Right lobe of liver (tissue), 6 donors: ENCODE measurements at regions not wholly inside any gene's neighbourhood (a gene's known extent, or its start where the extent isn't known, plus 50 kb on each side); places are given as distances from the start of the nearest gene placed in this dataset.

Experiments
- ATAC-seq, 4 donors: fragments of 200-7000 bp; cut with Tn5 transposase; one replicate each; pipeline ENCODE4 v1.9.1; 2020; ENCODE audit warnings: mild to moderate bottlenecking in 4 of 4, moderate library complexity in 4 of 4
- DNase-seq, 3 donors: peaks; one replicate each; pipeline ENCODE4 v3.0.0-alpha.2; 2020
- H3K27ac ChIP-seq, 3 donors: fragments of 200-600 bp; one replicate each; pipeline ENCODE4 v1.8.0; 2022
- H3K27me3 ChIP-seq, 2 donors: fragments of 200-600 bp; one replicate each; pipeline ENCODE4 v1.8.0; 2022
- H3K36me3 ChIP-seq, 4 donors: fragments of 200-600 bp; sonication (generic) in 1 of 4; one replicate each; pipeline versions ENCODE4 v1.5.1 to v1.8.0; 2017 to 2022; ENCODE audit warnings: control low read depth in 1 of 4
- H3K4me1 ChIP-seq, 4 donors: fragments of 200-600 bp; sonication (generic) in 1 of 4; one replicate each; pipeline versions ENCODE4 v1.5.1 to v1.8.0; 2017 to 2022; ENCODE audit warnings: control low read depth in 1 of 4
- H3K4me3 ChIP-seq, 3 donors: fragments of 200-600 bp; one replicate each; pipeline ENCODE4 v1.8.0; 2022
- H3K9me3 ChIP-seq, 4 donors: fragments of 200-600 bp; sonication (generic) in 1 of 4; one replicate each; pipeline versions ENCODE4 v1.5.1 to v1.8.0; 2017 to 2022; ENCODE audit warnings: control low read depth in 1 of 4
- CTCF ChIP-seq, 4 donors: fragments of 200-600 bp in 3 of 4; fragments of 450-650 bp in 1 of 4; IDR thresholded peaks; one replicate each; pipeline versions ENCODE4 v1.5.1 to v1.8.0; 2016 to 2022; ENCODE audit warnings: antibody characterized with exemption in 4 of 4, mild to moderate bottlenecking in 2 of 4
- POLR2A ChIP-seq: fragments of 450-650 bp; IDR thresholded peaks from one replicate; pipeline ENCODE4 v1.6.1; 2017; ENCODE audit warnings: antibody characterized with exemption, mild to moderate bottlenecking
- WGBS: methylation state at CpG from one replicate; pipeline ENCODE4 v1.1.6; 2018; ENCODE audit warnings: low coverage, low lambda C conversion rate; ENCODE audit not compliant: insufficient coverage; ENCODE audit errors: missing lambda C conversion rate; 5-methylcytosine and 5-hydroxymethylcytosine counted together
- intact Hi-C, 2 donors: fragments of 100-400 bp; cut with DNase I; formaldehyde crosslinking; loops; one replicate each; pipeline versions ENCODE4 v1.11.2 to v1.14.1; 2022
- donor health status: DM: no; HTN: yes; CAD: no.
- donor health status: DM: no; HTN: no; CAD: no.
- donor health status: DM: no; HTN: no; CAD: no.
- donor health status: DM: no; HTN: yes; CAD: no.
- donor health status: DM: no; HTN: yes; CAD: no.

GRCh38 chr4:98778206-98778605, 119.8 kb upstream of the TSPAN5 start:
- no peaks in the 10 kb centered on the region for H3K36me3 ChIP-seq
- DNase-seq (peak in 1 of 3 donors; percentile 54), ATAC-seq (peak; percentile 97 to 99 (median 98))
- H3K4me1 ChIP-seq = peaks cover 0 to 12% (median 0%) of the 10 kb centered on the region in 4 donors
- H3K4me3 ChIP-seq = no peak overlapping the region
- TF ChIP-seq POLR2A = no peak
- TF ChIP-seq CTCF (IDR thresholded peaks at IDR 0.05) = no peak
- H3K27ac ChIP-seq = peak overlapping the region in 1 of 3 donors; percentile 51
- H3K9me3 ChIP-seq = no peaks in the 10 kb centered on the region
- WGBS = 31% methylated on average over 4 of the region's 4 CpGs
- intact Hi-C loops = no loop called here
- H3K27me3 ChIP-seq = no peaks in the 10 kb centered on the region

DNA sequence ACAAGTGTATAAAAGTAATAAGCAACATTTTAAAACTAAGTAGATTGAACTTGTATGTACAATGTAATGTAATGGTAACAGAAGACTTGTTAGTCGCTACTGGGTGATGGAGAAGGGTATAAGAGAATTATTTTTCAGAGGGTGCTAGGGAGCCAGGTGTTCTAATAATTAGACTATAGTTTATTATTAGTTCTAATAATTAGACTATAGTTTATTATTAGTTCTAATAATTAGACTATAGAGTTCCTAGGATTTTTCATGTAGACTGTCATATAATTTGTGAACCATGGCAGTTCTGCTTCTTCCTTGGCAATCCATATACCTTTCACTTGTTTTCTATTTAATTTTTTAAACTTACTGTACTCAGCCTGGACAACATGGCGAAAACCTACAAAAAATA, 117.3 kb upstream of the TSPAN5 start:
- H3K9me3 ChIP-seq = no peaks in the 10 kb centered on the region
- no peaks in the 10 kb centered on the region for H3K27me3 ChIP-seq
- DNase-seq = no peak
- no peaks in the 10 kb centered on the region for H3K36me3 ChIP-seq
- 85% methylated on average over 2 of the region's 2 CpGs for WGBS
- no peak for ATAC-seq
- intact Hi-C loops = no loop called here
- TF ChIP-seq POLR2A (no peak), CTCF (IDR thresholded peaks at IDR 0.05) (no peak)
- no peak overlapping the region for H3K27ac ChIP-seq
- H3K4me1 ChIP-seq = peaks cover 0 to 12% (median 0%) of the 10 kb centered on the region in 4 donors
- no peak overlapping the region for H3K4me3 ChIP-seq

DNA sequence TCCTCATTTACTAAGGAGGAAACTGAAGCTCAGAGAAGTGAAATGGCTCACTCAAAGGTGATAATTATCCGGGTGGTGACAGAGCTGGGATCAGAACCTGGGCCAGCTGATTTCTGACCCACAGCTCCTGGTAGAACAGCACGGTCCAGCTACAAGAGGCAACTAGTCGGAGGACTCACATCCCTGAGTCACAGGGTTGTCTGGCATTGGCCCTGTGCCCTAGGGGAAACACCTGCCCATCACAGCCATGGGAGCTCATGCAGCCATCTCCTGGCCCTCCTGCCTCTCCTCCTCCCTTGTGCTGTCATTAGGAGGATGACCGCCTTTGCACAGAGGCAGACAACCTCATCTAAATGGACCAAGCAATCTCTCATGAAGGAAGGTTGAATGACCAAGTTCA, 115.2 kb upstream of the TSPAN5 start:
- Histone ChIP-seq H3K4me1 (peaks cover 0 to 10% (median 0%) of the 10 kb centered on the region in 4 donors), H3K4me3 (no peak overlapping the region), H3K27me3 (no peaks in the 10 kb centered on the region), H3K27ac (no peak overlapping the region), H3K36me3 (no peaks in the 10 kb centered on the region), H3K9me3 (no peaks in the 10 kb centered on the region)
- no CpG with 5 or more reads among the region's 4 CpGs for WGBS
- ATAC-seq (no peak), DNase-seq (no peak)
- TF ChIP-seq CTCF (IDR thresholded peaks at IDR 0.05) (no peak), POLR2A (no peak)
- intact Hi-C loops = no loop called here

- 34% methylated on average over 5 of the region's 5 CpGs for WGBS
- no peaks in the 10 kb centered on the region for H3K9me3 ChIP-seq
- TF ChIP-seq CTCF (IDR thresholded peaks at IDR 0.05) (no peak), POLR2A (no peak)
These were observed 113.7 kb upstream of the TSPAN5 start for GRCh38 chr4:98771959-98772632.

More at GRCh38 chr4:98771959-98772632, 113.7 kb upstream of the TSPAN5 start:
- DNase-seq (no peak), ATAC-seq (peak in 2 of 4 donors; percentile 27 to 43)
- H3K4me1 ChIP-seq = no peaks in the 10 kb centered on the region
- H3K36me3 ChIP-seq = no peaks in the 10 kb centered on the region
- intact Hi-C loops = no loop called here
- no peaks in the 10 kb centered on the region for H3K27me3 ChIP-seq
- no peak overlapping the region for H3K27ac ChIP-seq
- H3K4me3 ChIP-seq = no peak overlapping the region
